ENCODE measurements at regions not wholly inside any gene's neighbourhood (a gene's known extent, or its start where the extent isn't known, plus 50 kb on each side); places are given as distances from the start of the nearest gene placed in this dataset.

DNA sequence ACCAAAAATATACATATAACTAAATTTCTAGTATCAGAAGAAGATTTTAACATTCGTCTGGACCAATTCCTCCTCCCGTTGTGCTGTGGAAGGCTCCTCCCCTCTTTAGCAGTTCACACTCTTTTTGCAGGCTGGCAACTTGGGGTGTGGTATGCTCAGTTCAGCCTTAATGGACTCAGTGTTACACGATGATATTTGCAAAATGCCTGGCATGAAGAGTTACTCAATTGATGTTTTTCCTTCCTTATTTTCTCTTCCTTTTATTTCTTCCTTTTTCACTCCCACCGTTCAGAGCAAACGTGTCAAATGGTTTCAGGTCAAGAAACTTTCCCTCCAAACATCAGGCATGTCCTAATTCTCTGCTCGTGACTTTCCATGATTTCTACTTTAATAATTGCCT is 248.3 kb downstream of the PHF14 start:
- Mint-ChIP-seq H3K4me3 (no peak overlapping the region), H3K9me3 (peaks cover 6% of the 10 kb centered on the region), H3K27me3 (ENCODE audit: low read depth, poor library complexity) (no peaks in the 10 kb centered on the region)

DNA sequence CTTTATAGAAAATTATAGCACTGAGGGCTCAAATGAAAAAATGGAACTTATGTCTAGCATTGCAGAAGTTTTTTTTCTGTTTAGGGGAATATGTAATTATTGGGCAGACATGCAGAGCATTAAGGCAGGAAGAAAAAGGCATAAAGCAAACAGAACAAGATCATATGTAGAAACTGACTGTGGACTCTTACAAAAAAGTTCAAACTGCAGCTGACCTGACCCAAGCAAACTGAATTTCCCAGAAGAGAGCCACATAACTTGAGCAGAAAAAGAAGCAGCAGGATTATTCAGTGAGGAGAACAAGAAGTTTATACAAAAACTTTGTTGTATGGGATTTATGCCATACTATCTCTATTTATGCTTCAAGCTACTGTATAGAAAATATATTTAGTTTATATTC is 250.9 kb downstream of the PHF14 start:
- Mint-ChIP-seq H3K4me3 (no peak overlapping the region), H3K9me3 (peaks cover under 1% of the 10 kb centered on the region), H3K27me3 (ENCODE audit: low read depth, poor library complexity) (no peaks in the 10 kb centered on the region), H3K4me1 (peaks cover 13% of the 10 kb centered on the region), H3K27ac (no peak overlapping the region), H3K36me3 (ENCODE audit: low read depth) (no peaks in the 10 kb centered on the region)
- TF ChIP-seq, protein P1, sequence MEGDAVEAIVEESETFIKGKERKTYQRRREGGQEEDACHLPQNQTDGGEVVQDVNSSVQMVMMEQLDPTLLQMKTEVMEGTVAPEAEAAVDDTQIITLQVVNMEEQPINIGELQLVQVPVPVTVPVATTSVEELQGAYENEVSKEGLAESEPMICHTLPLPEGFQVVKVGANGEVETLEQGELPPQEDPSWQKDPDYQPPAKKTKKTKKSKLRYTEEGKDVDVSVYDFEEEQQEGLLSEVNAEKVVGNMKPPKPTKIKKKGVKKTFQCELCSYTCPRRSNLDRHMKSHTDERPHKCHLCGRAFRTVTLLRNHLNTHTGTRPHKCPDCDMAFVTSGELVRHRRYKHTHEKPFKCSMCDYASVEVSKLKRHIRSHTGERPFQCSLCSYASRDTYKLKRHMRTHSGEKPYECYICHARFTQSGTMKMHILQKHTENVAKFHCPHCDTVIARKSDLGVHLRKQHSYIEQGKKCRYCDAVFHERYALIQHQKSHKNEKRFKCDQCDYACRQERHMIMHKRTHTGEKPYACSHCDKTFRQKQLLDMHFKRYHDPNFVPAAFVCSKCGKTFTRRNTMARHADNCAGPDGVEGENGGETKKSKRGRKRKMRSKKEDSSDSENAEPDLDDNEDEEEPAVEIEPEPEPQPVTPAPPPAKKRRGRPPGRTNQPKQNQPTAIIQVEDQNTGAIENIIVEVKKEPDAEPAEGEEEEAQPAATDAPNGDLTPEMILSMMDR (IDR thresholded peaks at IDR 0.05), result no peak
- DNase-seq, result no peak

More for the DNA sequence above, 248.3 kb downstream of the PHF14 start:
- TF ChIP-seq, protein P1 (IDR thresholded peaks at IDR 0.05), result no peak
- Mint-ChIP-seq H3K36me3 (ENCODE audit: low read depth) (no peaks in the 10 kb centered on the region), H3K27ac (no peak overlapping the region), H3K4me1 (no peaks in the 10 kb centered on the region)
- no peak for DNase-seq

DNA sequence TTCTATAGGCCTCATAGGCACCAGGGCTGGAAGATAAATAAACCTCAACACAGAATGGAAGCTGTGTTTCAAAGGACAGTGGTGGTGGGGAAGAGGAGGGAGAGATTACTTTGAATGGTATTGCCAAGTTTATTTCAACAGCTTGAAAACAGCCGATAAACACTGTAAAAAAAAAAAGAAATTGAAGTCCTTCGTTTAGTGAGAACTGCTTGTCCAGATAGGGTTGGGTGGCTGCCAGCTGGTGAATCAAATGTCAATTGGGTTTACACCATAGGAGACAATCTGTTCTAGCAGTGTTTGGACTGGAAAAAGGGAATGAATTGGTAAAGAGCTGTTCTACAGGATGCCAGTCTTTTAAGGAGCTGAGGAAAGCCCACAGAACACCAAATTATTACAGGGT is 254.8 kb downstream of the PHF14 start:
- peaks cover 6% of the 10 kb centered on the region for H3K27me3 Mint-ChIP-seq (ENCODE audit: low read depth, poor library complexity)
- H3K27ac Mint-ChIP-seq, result no peak overlapping the region
- TF ChIP-seq, protein P1 (IDR thresholded peaks at IDR 0.05), result no peak
- no peak for DNase-seq
- peaks cover 13% of the 10 kb centered on the region for H3K4me1 Mint-ChIP-seq
- H3K9me3 Mint-ChIP-seq, result no peaks in the 10 kb centered on the region
- no peak overlapping the region for H3K4me3 Mint-ChIP-seq
- H3K36me3 Mint-ChIP-seq (ENCODE audit: low read depth), result no peaks in the 10 kb centered on the region

DNA sequence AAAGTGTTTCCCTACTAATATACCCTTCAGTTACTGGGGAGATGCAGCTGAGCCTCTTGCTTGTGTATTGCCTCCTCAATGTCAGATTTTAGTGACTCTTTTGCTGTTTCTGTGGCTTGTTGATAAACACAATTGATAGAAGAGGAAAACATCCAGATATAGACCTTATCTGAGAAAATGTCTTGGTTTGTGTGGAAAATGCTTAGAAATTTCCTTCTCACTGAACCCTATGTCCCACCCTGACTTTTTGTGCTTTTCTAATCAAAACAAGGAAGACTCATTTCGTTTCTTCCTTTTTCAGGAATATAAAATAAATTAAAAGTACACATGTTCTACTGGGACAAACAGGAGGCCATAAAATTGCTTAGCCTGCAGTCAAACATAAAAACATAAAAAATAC is 257.5 kb downstream of the PHF14 start:
- TF ChIP-seq, protein P1 (IDR thresholded peaks at IDR 0.05), result no peak
- no peak for DNase-seq
- no peaks in the 10 kb centered on the region for H3K9me3 Mint-ChIP-seq
- H3K4me3 Mint-ChIP-seq, result no peak overlapping the region
- H3K27me3 Mint-ChIP-seq (ENCODE audit: low read depth, poor library complexity), result peaks cover 6% of the 10 kb centered on the region
- H3K27ac Mint-ChIP-seq, result no peak overlapping the region
- H3K36me3 Mint-ChIP-seq (ENCODE audit: low read depth), result no peaks in the 10 kb centered on the region
- H3K4me1 Mint-ChIP-seq, result peaks cover 18% of the 10 kb centered on the region

DNA sequence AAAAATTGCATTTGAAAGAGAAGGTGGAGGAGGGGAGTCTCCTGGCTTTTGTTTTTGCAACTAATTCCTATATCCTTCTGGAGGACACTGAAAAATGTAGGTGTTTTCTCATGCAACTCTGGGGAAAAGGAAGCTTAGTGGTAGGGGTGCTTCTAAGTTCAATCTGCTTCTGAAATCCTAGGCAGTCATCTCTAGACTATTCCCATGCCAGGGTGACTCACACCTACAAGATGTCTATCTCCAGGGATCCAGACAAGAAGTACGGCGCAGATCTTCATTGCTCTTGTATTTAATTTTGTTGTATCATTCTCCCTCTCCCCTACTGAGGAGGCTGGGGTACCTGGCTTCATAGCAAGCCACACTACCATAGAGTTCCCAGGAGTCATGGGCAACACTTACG is 258.8 kb downstream of the PHF14 start:
- H3K9me3 Mint-ChIP-seq, result no peaks in the 10 kb centered on the region
- peaks cover 6% of the 10 kb centered on the region for H3K27me3 Mint-ChIP-seq (ENCODE audit: low read depth, poor library complexity)
- no peaks in the 10 kb centered on the region for H3K36me3 Mint-ChIP-seq (ENCODE audit: low read depth)
- TF ChIP-seq, protein P1 (IDR thresholded peaks at IDR 0.05), result no peak
- peaks cover 26% of the 10 kb centered on the region for H3K4me1 Mint-ChIP-seq
- DNase-seq, result no peak
- no peak overlapping the region for H3K4me3 Mint-ChIP-seq
- H3K27ac Mint-ChIP-seq, result no peak overlapping the region

DNA sequence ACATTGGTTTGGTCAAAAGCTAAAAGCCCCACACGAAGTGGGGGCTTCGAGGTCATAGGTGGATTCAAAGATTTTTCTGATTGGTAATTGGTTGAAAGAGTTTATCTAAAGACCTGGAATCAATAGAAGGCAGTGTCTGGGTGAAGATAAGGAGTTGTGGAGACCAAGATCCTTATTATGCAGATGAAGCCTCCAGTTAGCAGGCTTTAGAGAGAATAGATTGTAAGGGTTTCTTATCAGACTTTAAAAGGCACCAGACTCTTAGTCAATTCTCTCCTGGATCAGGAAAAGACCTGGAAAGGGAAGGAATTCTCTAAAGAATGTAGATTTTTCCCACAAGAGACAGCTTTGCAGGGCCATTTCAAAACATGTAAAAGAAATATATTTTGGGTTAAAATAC is 260.2 kb downstream of the PHF14 start:
- Mint-ChIP-seq H3K9me3 (no peaks in the 10 kb centered on the region), H3K27ac (no peak overlapping the region), H3K4me3 (no peak overlapping the region), H3K4me1 (peaks cover 20% of the 10 kb centered on the region), H3K27me3 (ENCODE audit: low read depth, poor library complexity) (peaks cover 6% of the 10 kb centered on the region), H3K36me3 (ENCODE audit: low read depth) (no peaks in the 10 kb centered on the region)
- TF ChIP-seq, protein P1 (IDR thresholded peaks at IDR 0.05), result no peak
- DNase-seq, result no peak

Measured in nephron progenitor cell (in vitro differentiated cells).